ENCODE measurements at regions not wholly inside any gene's neighbourhood (a gene's known extent, or its start where the extent isn't known, plus 50 kb on each side); places are given as distances from the start of the nearest gene placed in this dataset.

GRCh38 chr11:50088231-50088630 is 55.6 kb downstream of the OR4C45 start:
- WGBS (ENCODE audit: extremely low coverage, insufficient read length, low lambda C conversion rate), result no CpG with 5 or more reads among the region's 2 CpGs
- H2BK20ac ChIP-seq (ENCODE audit: low read depth, low read length, poor library complexity, severe bottlenecking), result no peak overlapping the region
- peaks cover 90 to 95% of the 10 kb centered on the region in 2 experiments for H3K9me3 Mint-ChIP-seq

More at GRCh38 chr11:50088231-50088630, 55.6 kb downstream of the OR4C45 start:
- Mint-ChIP-seq H3K27me3 (ENCODE audit: low read depth) (peaks cover 3% of the 10 kb centered on the region), H3K4me1 (no peaks in the 10 kb centered on the region), H3K4me3 (no peak overlapping the region), H3K27ac (no peak overlapping the region), H3K36me3 (ENCODE audit: insufficient read depth in 1 of 3, low read depth in 3 of 3) (peaks cover 11 to 26% (median 21%) of the 10 kb centered on the region in 3 experiments; a peak in 6 of 7 replicates)
- Histone ChIP-seq H4K8ac (replicated peaks; ENCODE audit: insufficient read length, low read depth, low read length) (no peak overlapping the region), H2BK15ac (ENCODE audit: low read depth, low read length) (no peak overlapping the region), H4K5ac (ENCODE audit: insufficient read length, low read depth, low read length) (no peak overlapping the region), H2AFZ (ENCODE audit: low read length) (no peak overlapping the region), H3K79me1 (ENCODE audit: insufficient read depth, low read depth, low read length, poor library complexity, severe bottlenecking) (no peaks in the 10 kb centered on the region), H3T11ph (ENCODE audit: low read length) (no peak overlapping the region), H3K23me2 (ENCODE audit: insufficient read length, low read depth, low read length, poor library complexity, severe bottlenecking) (no peaks in the 10 kb centered on the region), H3K27me3 (ENCODE audit: insufficient read depth, low read length) (no peaks in the 10 kb centered on the region), H3K4me2 (ENCODE audit: insufficient read depth, insufficient read length, low read length) (no peak overlapping the region), H3K27ac (ENCODE audit: insufficient read length, low read depth, low read length) (no peak overlapping the region), H4K20me1 (ENCODE audit: control insufficient read depth, insufficient read depth, insufficient read length) (no peaks in the 10 kb centered on the region), H3K9me3 (ENCODE audit: control insufficient read depth, low read depth, low read length) (peaks cover 90% of the 10 kb centered on the region), H4K91ac (ENCODE audit: insufficient read length, low read depth, low read length) (no peak overlapping the region), H3K9ac (ENCODE audit: extremely low read depth, insufficient read length, low read length) (no peak overlapping the region), H3K4ac (ENCODE audit: low read depth, low read length) (no peak overlapping the region), H3K79me2 (ENCODE audit: insufficient read depth, low read length) (no peaks in the 10 kb centered on the region), H2AK5ac (ENCODE audit: insufficient read length, low read length) (no peak overlapping the region), H3K23ac (ENCODE audit: insufficient read length, low read depth, low read length) (no peak overlapping the region), H3K4me1 (ENCODE audit: insufficient read depth, low read length) (no peaks in the 10 kb centered on the region), H3K14ac (ENCODE audit: insufficient read depth, low read length) (no peak overlapping the region), H2BK12ac (ENCODE audit: insufficient read length, low read depth, low read length) (no peak overlapping the region), H2BK120ac (ENCODE audit: low read depth, low read length, poor library complexity, severe bottlenecking) (no peak overlapping the region), H2BK5ac (ENCODE audit: insufficient read length, low read length) (no peak overlapping the region), H3K56ac (ENCODE audit: insufficient read length, low read depth, low read length) (no peak overlapping the region), H3K18ac (ENCODE audit: insufficient read length, low read depth, low read length) (no peak overlapping the region)
- no peak for DNase-seq
- no peak for TF ChIP-seq CTCF (conservative IDR thresholded peaks at IDR 0.05)

Data from H9 (cell line).